Progenitor cell of endocrine pancreas (in vitro differentiated cells): ENCODE measurements at regions not wholly inside any gene's neighbourhood (a gene's known extent, or its start where the extent isn't known, plus 50 kb on each side); places are given as distances from the start of the nearest gene placed in this dataset.

Experiments used
- DNase-seq: peaks from one replicate; pipeline ENCODE4 v3.0.0; 2021; ENCODE audit warnings: low spot score; ENCODE audit not compliant: unreplicated experiment
- H3K27ac Mint-ChIP-seq: 2 replicates; pipeline ENCODE4 v1.8.0; 2021; ENCODE audit warnings: mild to moderate bottlenecking, moderate library complexity, mixed read lengths
- H3K27me3 Mint-ChIP-seq: 2 replicates; pipeline ENCODE4 v1.8.0; 2021; ENCODE audit warnings: mixed read lengths
- H3K36me3 Mint-ChIP-seq: 2 replicates; pipeline ENCODE4 v1.8.0; 2022; ENCODE audit warnings: mixed read lengths; ENCODE audit not compliant: insufficient read depth
- H3K4me1 Mint-ChIP-seq: 2 replicates; pipeline ENCODE4 v1.8.0; 2021; ENCODE audit warnings: low read depth, mixed read lengths
- H3K4me3 Mint-ChIP-seq: 2 replicates; pipeline ENCODE4 v1.8.0; 2021; ENCODE audit warnings: low read depth, mild to moderate bottlenecking, moderate library complexity, mixed read lengths
- H3K9me3 Mint-ChIP-seq: 2 replicates; pipeline ENCODE4 v1.8.0; 2021; ENCODE audit warnings: low read depth, mixed read lengths
- TF ChIP-seq, protein P1 (sequence below): fragments of 200-600 bp; sonication (generic); IDR thresholded peaks from one replicate; pipeline ENCODE4 v1.5.0; 2021; ENCODE audit warnings: antibody characterized with exemption, mild to moderate bottlenecking; ENCODE audit not compliant: unreplicated experiment

DNA sequence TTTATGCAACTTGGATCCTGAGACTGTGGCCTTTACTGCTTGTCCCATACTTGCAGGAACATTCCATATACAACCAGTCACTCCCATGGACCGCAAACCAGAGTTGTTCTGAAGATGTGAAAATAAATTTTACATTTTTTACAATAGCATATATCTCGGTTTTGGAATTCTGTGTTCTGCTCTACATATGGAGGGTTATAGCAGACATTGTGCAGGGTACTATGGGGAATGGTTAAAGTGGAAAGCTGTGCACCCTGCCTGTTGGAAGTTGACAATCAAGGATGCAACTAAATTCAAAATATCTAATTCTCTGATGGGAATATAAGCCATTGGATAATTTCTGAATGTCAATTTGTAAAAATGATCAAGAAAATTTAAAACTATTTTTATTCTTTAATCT lies 603.3 kb downstream of the RAB28 start:
- H3K36me3 Mint-ChIP-seq: no peaks in the 10 kb centered on the region
- no peak for DNase-seq
- H3K27ac Mint-ChIP-seq: no peak overlapping the region
- H3K4me1 Mint-ChIP-seq: peaks cover 4% of the 10 kb centered on the region
- no peaks in the 10 kb centered on the region for H3K27me3 Mint-ChIP-seq
- no peaks in the 10 kb centered on the region for H3K9me3 Mint-ChIP-seq
- TF ChIP-seq, protein P1, sequence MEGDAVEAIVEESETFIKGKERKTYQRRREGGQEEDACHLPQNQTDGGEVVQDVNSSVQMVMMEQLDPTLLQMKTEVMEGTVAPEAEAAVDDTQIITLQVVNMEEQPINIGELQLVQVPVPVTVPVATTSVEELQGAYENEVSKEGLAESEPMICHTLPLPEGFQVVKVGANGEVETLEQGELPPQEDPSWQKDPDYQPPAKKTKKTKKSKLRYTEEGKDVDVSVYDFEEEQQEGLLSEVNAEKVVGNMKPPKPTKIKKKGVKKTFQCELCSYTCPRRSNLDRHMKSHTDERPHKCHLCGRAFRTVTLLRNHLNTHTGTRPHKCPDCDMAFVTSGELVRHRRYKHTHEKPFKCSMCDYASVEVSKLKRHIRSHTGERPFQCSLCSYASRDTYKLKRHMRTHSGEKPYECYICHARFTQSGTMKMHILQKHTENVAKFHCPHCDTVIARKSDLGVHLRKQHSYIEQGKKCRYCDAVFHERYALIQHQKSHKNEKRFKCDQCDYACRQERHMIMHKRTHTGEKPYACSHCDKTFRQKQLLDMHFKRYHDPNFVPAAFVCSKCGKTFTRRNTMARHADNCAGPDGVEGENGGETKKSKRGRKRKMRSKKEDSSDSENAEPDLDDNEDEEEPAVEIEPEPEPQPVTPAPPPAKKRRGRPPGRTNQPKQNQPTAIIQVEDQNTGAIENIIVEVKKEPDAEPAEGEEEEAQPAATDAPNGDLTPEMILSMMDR: no peak
- H3K4me3 Mint-ChIP-seq: no peak overlapping the region

DNA sequence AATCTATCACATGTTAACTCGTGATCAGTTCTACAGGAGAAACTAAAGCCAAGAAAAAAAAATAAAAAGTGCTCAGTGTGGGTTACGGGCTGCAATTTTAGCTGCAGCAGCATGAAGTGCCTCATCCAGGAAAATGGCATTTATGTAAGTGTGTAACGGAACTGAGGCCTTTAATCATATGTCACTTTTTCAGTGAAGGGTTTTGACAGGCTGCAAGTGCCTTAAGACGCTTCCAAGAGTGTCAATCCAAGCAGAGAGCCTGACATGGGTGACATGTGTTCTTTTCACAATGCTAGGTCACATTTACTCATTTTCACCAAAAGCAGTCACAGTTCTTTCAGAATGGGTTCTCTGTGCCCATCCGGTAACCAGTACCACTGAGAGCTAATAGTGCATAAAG lies 604.6 kb downstream of the RAB28 start:
- Mint-ChIP-seq H3K27ac (no peak overlapping the region), H3K36me3 (no peaks in the 10 kb centered on the region), H3K4me3 (no peak overlapping the region), H3K4me1 (peaks cover 8% of the 10 kb centered on the region), H3K9me3 (no peaks in the 10 kb centered on the region), H3K27me3 (no peaks in the 10 kb centered on the region)
- DNase-seq: no peak
- TF ChIP-seq, protein P1: no peak

DNA sequence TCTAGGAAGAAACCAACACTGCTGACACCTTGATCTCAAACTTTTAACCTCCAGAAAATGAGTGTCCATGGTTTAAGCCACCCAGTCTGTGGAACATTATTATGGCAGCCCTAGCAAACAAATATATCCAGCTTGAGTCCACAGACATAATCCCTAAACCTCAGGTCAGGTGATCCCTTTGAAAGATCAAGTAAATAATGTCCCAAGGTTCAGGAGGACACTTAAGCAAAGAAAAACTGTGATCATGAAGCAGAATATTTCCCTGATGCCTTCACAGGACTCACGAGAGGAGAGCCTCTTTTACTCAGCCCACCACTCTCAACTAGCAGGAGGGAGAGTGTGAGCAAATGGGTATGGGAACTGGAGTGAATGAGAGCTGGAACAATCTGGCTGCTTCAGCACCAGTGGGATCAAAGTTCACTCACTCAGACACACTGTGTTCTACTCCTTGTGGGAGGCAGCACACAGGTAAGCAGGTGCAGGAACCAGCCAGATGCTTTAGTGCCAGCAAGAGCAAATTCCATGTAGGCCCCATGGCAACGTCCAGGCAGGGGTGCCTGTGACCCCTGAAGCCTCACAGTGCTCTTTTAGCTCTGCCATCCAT lies 608.4 kb downstream of the RAB28 start:
- TF ChIP-seq, protein P1: no peak
- peak overlapping the region; percentile 64 for H3K27ac Mint-ChIP-seq

DNA sequence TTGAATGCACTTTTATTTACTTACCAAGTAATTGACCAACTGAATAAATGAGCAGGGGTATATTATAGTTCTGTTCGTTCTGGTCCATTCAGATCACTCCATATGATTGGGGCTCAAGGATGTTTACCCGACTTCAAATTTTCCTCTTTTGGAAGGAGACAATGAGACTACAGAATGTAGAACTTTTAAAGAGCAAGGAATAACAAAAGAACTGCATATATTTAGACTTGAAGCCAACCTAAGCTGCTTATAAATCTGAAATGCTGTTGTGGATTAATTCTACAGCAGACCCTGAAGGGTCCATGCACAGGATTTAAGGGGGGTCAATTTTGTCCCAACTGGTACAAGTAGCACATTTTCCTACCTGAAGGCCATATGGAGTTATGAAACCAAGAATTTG lies 610.8 kb downstream of the RAB28 start:
- Mint-ChIP-seq H3K4me1 (peaks cover 8% of the 10 kb centered on the region), H3K36me3 (peaks cover 5% of the 10 kb centered on the region), H3K27me3 (no peaks in the 10 kb centered on the region), H3K27ac (no peak overlapping the region), H3K4me3 (no peak overlapping the region), H3K9me3 (peaks cover 14% of the 10 kb centered on the region)
- TF ChIP-seq, protein P1: no peak
- DNase-seq: no peak

More for the DNA sequence above, 608.4 kb downstream of the RAB28 start:
- Mint-ChIP-seq H3K9me3 (no peaks in the 10 kb centered on the region), H3K4me3 (no peak overlapping the region), H3K4me1 (peaks cover 8% of the 10 kb centered on the region), H3K27me3 (no peaks in the 10 kb centered on the region), H3K36me3 (no peaks in the 10 kb centered on the region)
- DNase-seq: no peak

DNA sequence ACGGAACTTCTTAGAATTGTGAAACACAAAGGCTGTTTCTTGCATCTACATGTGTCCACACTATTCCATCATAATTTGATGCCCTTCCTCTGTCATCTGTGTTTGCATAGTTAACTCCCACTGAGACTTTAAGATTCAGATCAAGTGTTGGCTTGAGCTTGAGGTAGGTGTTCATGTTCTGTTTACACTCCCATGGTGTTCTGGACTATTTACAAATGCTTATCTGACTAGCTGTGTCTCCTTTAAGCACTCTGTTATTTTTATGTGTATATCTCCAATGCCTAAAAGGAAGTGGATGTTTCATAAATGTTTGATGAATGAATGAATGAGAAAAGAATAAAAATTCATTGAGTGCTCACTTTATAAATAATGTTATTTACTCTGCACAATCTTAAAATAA lies 622.7 kb downstream of the RAB28 start:
- Mint-ChIP-seq H3K27ac (no peak overlapping the region), H3K4me3 (no peak overlapping the region), H3K4me1 (peaks cover 3% of the 10 kb centered on the region), H3K9me3 (no peaks in the 10 kb centered on the region), H3K36me3 (no peaks in the 10 kb centered on the region), H3K27me3 (no peaks in the 10 kb centered on the region)
- DNase-seq: no peak
- TF ChIP-seq, protein P1: no peak
